Right lobe of liver (tissue), 4 donors: ENCODE measurements at regions not wholly inside any gene's neighbourhood (a gene's known extent, or its start where the extent isn't known, plus 50 kb on each side); places are given as distances from the start of the nearest gene placed in this dataset.
"Not testable (repeated sequence)": the region's sequence is repeated elsewhere in the genome, so short reads cannot be mapped to it uniquely, and the experiment has no call there.

Experiments used
- CTCF ChIP-seq, 4 donors: fragments of 200-600 bp in 3 of 4; fragments of 450-650 bp in 1 of 4; IDR thresholded peaks; one replicate each; pipeline versions ENCODE4 v1.5.1 to v1.8.0; 2016 to 2022; ENCODE audit warnings: antibody characterized with exemption in 4 of 4, mild to moderate bottlenecking in 2 of 4
- POLR2A ChIP-seq: fragments of 450-650 bp; IDR thresholded peaks from one replicate; pipeline ENCODE4 v1.6.1; 2017; ENCODE audit warnings: antibody characterized with exemption, mild to moderate bottlenecking
- donor health status: DM: no; HTN: no; CAD: no.
- donor health status: DM: no; HTN: no; CAD: no.
- donor health status: DM: no; HTN: yes; CAD: no.

- not testable (repeated sequence) for TF ChIP-seq CTCF (IDR thresholded peaks at IDR 0.05); POLR2A
These were observed 259.9 kb downstream of the ZFY start for GRCh38 chrY:3195035-3195434.
